Breast epithelium (tissue), 3 donors: ENCODE measurements at regions not wholly inside any gene's neighbourhood (a gene's known extent, or its start where the extent isn't known, plus 50 kb on each side); places are given as distances from the start of the nearest gene placed in this dataset.

Experiments
- POLR2A ChIP-seq: fragments of 450-650 bp; IDR thresholded peaks from one replicate; pipeline ENCODE4 v1.6.1; 2016; ENCODE audit warnings: antibody characterized with exemption, mild to moderate bottlenecking, moderate library complexity
- POLR2AphosphoS5 ChIP-seq, 3 donors: sonication (generic); formaldehyde crosslinking; IDR thresholded peaks; one replicate each; pipeline ENCODE4 v1.6.1; 2017; ENCODE audit warnings: antibody characterized with exemption in 3 of 3
- TF ChIP-seq, protein P1 (sequence below), 3 donors: fragments of 450-650 bp; IDR thresholded peaks; one replicate each; pipeline ENCODE4 v1.5.1; 2016 to 2017; ENCODE audit warnings: antibody characterized with exemption in 3 of 3, mild to moderate bottlenecking in 3 of 3, moderate library complexity in 3 of 3

GRCh38 chr6:134752445-134752844 is 197.5 kb downstream of the ALDH8A1 start:
- TF ChIP-seq, protein P1, sequence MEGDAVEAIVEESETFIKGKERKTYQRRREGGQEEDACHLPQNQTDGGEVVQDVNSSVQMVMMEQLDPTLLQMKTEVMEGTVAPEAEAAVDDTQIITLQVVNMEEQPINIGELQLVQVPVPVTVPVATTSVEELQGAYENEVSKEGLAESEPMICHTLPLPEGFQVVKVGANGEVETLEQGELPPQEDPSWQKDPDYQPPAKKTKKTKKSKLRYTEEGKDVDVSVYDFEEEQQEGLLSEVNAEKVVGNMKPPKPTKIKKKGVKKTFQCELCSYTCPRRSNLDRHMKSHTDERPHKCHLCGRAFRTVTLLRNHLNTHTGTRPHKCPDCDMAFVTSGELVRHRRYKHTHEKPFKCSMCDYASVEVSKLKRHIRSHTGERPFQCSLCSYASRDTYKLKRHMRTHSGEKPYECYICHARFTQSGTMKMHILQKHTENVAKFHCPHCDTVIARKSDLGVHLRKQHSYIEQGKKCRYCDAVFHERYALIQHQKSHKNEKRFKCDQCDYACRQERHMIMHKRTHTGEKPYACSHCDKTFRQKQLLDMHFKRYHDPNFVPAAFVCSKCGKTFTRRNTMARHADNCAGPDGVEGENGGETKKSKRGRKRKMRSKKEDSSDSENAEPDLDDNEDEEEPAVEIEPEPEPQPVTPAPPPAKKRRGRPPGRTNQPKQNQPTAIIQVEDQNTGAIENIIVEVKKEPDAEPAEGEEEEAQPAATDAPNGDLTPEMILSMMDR (IDR thresholded peaks at IDR 0.05), result no peak
- TF ChIP-seq POLR2AphosphoS5 (IDR thresholded peaks at IDR 0.05), result no peak
- TF ChIP-seq POLR2A, result no peak
